ELF-1 (cell line): ENCODE measurements at regions not wholly inside any gene's neighbourhood (a gene's known extent, or its start where the extent isn't known, plus 50 kb on each side); places are given as distances from the start of the nearest gene placed in this dataset.
A peak's percentile ranks its signal among the peaks of the same experiment; 100 is the strongest.

ENCODE experiments used
- DNase-seq: peaks from one replicate; pipeline ENCODE4 v3.0.0-alpha.2; 2016; ENCODE audit warnings: low read depth, low spot score

DNA sequence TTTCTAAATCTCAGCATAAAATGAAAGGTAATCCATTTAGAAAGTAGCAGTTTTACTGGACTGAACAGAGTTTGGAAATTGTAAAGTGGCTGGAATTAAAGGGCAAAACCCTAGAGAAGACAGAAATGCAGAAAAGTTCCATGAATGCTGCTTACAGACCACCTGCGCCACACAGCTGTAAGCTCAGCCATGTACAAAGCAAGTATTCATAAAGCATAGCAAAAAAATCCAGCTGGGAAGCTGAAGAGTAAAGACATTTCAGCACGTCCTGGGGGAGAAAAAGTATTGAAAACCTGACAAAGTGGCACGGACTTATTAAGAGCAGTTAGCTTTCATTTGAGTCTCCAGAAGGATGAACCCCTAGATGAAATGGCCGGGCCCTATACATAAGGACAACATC is 220.1 kb upstream of the CNTN5 start:
- no peak for DNase-seq

DNA sequence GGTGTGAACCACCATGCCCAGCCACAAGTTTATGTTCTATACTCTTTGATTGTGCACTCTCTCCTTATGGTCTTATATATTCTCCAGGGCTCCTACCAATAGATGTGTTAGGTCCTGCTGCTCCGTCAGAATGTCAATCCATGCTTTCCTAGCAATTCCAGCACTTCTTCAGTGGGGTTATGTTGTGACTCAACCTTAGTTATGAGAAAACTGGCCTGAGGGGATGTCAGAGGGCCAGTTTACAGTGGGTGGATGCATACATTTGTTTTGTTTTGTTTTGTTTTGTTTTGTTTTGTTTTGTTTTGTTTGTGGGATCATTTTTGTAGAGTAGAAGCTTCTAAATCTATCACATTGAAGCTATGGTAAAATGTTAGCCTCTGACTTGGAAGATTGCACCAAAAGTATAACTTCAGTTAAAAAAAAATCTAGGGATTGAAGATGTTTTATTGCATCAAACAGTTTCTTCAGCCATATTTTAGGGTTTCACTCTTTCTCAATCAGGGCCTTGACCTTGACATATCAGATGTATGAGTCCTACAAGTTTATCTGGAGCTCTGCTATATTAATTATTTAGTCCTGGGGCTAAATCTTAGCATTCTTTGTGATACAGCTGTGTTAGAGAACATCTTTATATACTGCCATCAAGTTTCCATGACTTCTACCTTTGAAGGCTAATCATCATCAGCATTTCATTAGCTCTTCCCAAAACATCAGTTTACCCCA is 191.6 kb upstream of the CNTN5 start:
- DNase-seq, result no peak

DNA sequence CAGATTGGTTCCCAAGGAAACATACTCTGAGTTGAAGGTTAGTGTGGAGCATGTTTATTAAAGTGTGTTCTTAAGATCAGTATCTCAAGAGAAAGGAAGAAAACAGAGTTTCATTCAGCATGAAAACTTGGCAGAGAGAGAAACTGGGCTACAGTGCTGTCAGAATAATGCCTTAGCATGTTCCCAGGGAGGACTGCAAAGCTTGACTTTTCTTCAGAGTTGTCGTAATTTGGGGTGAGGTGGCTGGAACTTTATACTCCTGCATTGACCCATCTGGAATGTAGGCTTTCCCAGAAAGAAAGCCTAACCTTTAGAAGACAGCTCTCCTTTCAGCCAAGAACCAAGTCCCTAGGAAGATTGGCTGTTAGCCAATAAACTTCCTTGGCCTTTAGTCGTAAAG is 190.8 kb upstream of the CNTN5 start:
- DNase-seq, result no peak

DNA sequence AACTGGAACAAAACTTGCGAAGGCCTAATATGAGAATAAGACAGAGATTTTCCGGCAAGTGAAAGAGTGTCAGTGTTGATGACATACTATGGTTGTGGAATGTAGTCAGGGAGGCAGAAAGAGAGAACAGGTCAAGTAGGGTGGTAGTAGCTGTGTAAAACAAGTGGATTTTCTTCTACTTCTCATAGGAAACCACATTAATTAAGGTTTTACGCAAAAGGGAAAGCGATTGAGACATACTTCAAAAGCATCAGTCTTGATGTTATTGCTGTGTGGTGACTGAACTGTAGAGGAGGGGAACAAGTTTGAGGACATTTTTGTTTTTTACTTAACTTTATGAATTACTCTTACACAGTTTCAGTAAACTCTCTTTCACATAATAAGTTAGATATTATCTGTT is 186.0 kb upstream of the CNTN5 start:
- no peak for DNase-seq

DNA sequence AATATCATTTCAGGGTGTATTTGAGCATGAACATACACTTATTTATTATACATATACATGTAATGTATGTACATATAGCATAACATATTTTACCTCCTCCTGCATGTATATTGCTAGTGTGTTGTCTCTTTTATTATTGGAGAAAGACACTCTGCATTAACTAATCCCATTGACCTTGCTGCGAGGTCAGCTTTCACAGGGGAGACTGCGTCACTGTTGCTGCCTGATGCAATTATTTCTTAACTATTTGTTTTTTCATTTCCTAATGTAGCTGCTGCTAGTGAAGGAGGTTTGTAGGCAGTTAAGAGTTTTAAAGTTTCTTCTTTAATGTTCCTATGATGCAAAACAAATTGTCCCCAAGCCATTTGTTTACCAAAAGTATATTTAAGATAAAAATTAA is 185.4 kb upstream of the CNTN5 start:
- no peak for DNase-seq

DNA sequence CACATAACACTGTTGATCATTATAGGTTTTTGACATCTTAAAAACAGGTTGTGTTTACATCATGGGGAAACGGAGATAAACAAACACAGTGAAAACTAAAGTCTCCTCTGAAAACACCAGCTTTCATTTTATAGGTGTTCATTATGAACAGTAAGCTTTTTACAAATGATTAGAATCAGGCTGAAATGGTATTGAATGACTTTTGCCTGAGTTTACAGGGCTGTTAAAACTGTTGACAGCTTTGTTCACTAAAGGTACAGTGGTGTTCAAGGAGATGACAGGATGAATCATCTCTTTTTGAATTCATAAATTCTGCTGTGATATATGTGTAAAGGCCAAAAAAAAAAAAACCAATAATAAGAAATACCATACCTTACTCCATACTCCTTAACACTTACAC is 184.6 kb upstream of the CNTN5 start:
- DNase-seq, result no peak

DNA sequence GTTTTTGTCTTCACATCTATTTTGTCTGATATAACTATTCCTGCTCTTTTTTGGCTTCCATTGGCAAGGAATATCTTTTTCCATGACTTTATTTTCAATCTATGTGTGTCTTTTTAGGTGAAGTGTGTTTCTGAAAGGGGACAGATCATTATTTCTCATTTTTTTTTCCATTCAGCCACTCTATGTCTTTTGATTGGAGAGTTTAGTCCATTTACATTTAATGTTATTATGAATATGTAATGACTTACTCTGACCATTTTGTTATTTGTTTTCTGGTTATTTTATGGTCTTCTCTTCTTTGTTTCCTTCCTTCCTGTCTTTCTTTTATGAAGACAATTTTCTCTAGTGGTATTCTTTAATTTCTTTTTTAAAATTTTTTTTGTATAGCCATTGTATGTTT is 178.6 kb upstream of the CNTN5 start:
- no peak for DNase-seq

DNA sequence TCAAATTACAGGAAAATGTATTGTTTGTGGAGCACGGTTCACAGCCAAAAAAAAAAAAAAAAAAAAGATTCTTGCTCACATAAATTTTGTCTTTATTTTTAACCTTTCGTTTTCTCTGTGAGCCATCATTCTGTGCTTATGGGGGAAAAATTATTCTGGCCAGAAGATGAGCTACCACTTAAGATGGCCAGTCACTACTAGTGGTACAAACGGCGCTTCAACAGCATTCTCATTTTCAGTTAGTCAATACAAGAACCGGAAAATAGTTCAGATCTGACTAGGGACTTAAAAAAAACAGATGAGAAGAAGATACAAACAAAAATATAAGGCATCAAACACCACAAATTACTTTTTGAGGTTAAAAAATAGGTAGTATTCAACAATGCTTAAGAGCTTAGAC is 158.6 kb upstream of the CNTN5 start:
- DNase-seq, result no peak

DNA sequence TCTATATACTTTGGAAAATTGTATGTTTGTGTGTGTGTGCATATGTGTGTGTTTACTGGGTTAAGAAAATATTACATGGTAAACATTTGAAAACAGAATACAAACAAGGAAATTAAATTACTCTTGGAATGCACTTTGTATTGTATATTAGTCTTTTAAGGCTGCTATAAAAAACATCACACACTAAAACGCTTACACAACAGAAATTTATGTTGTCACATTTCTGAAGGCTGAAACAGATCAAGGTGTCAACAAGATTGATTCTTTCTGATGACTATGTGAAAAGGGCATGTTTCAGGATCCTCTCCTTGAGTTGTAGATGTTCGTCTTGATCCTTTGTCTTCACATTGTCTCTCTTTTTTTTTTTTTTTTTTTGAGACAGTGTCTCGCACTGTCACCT is 149.1 kb upstream of the CNTN5 start:
- no peak for DNase-seq

DNA sequence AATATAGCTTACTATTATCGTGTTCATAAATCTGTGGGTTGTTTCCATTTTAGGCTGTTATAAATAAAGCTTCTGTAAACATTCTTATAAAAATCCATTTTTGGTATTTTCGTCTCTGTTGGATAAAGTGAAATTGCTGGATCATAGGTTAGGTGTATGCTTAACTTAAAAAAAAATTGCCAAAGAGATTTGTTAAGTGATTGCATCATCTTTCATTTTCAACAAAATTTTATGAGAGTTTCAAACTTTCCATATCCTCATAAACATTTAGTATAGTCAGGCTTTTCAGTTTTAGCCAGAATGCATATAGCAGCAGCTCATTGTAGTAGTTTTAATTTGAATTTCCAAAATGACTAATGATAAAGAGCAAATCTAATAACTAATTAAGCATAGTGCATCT is 146.7 kb upstream of the CNTN5 start:
- DNase-seq, result no peak

DNA sequence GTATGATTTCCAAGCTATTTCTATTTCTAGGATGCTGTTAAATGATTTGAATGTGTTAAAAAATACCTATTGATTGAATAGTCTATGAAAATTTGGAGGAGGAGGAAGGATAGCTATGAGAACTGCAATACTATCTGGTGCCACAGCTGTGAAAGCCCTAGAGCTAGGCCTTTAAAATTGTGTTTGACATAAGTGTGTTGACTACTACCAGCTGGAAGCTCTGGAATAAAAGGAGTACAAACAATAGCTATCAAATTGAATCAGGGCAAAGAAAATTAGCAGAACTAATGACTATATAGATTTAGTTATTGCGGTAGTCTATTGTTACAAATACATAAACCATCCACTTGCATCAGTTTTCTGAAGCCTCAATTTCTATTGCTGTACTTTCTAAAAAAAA is 124.8 kb upstream of the CNTN5 start:
- DNase-seq, result no peak

DNA sequence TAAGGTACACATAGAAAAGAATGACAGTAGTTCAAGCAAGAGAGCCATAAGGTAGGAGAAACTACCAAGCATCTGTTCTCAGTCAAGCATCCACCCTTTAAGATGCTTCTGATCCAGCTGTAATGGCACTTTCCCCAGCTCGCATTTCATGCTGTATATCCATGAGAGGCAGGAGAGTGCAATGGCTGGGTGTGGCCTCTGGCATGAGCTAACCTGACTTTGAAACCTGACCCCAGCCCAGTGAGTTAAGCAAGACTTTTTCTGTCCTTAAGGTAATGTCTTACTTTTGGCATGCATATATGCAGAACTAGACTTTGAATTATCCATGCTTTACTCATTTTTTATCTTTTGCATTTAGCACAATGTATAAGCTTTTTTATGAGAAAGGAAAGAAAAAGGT is 79.8 kb upstream of the CNTN5 start:
- DNase-seq, result peak; percentile 2

DNA sequence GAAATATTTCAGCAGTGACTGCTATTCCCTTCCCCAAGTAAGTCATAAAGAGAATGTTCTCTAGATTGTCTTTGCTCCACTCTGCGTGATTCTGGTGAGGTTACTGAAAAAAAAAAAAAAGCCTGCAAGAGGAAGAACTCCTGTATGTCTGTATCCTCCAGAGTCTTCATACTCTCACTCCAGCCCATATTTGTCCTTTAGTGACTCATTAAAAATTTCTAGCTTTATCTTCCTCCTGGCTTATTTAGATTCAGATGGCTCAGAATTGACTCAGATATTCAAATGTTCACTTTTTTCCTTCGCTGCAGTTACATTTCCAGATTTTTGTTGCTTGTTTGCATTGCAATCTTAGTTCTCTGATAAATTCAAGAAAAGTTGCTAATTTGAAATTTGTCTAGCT is 76.3 kb upstream of the CNTN5 start:
- no peak for DNase-seq

DNA sequence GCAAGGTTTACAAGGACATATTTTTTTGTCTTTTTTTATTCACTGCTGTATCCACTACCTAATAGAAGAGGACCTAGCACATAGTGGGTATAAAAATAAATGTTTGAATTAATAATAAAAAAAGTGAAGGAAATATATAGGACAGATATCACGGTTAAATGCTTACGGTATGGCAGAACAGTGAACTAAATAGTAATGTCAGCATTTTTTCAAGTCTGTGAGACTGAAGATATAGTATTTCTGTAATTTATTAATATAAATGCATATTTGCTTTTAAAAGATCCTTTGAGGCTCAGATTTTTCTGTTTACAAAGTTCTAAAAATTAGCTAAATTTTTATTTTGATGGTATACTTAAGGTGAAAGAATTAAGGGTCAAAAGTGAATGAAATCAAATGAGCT is 68.6 kb upstream of the CNTN5 start:
- no peak for DNase-seq

DNA sequence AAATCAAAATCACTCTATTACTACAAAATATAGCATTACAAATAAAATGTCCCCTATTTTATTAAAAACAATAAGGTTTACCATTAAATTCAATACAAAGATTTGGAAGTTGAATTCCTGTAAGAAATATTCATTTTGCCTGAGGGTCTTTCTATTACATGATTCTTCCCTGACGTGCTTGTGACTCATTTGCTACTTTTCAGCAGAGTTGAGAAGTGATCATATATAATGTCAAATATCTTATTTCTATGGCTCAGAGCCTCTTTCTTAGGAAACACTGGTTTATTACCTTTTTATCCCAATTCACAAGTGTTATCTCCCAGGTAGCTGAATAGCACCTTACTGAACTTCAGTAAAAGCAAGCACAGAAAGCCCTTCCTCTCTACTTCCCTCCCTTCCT is 65.2 kb upstream of the CNTN5 start:
- no peak for DNase-seq

DNA sequence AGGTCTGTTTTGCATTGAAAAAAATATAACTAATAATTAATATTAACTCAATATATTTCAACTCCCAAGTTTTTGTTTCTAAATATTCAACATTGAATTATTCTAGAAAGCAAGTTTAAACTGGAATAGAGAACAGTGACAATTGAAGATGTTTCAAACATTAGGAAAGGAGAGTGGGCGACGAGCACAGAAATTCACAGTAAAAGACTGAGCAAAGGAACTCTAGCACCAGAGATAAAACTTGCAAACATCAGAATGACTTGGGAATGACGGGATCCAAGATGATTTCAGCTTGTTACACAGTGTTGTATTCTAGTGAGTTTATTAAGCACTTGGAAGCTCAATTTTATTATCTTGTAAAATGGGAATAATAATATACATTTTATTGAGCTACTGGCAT is 56.6 kb upstream of the CNTN5 start:
- DNase-seq, result no peak

DNA sequence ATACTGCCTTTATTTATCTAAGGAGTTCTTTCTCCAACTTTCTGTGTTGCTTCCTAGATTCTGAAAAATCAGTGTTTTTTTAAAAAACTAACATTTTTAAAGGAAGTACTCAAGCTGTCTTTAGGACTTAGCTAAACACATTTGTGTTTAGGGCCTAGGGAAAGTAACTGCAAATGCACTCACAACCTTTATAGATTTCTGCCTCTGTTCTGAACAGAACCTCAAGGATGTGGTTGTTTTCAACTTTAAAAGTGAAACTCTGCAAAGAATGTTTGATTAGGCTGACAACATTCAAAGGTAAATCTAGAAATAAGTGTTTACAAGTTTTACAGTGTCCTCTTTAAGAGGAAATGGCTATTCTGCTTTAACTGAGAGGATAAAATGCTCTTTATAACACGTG is 55.4 kb upstream of the CNTN5 start:
- DNase-seq, result no peak

DNA sequence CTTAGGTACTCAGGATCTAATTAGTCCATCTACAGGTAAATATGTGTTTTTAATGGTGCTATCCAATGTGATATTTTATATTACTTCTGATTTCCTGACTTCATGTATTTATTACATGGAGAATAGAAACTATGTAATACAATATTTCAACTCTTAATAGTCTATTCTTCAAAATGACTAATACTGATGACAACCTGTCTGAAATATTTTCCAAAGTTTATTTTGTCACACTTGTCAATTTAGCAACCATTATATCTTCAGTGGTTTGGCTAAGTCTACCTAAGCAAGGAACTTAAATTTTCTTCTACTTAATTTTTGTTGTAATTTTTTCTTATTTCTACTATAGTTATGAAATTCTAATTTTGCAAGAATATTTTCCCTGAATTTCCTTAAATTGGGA is 55.0 kb upstream of the CNTN5 start:
- DNase-seq, result no peak

DNA sequence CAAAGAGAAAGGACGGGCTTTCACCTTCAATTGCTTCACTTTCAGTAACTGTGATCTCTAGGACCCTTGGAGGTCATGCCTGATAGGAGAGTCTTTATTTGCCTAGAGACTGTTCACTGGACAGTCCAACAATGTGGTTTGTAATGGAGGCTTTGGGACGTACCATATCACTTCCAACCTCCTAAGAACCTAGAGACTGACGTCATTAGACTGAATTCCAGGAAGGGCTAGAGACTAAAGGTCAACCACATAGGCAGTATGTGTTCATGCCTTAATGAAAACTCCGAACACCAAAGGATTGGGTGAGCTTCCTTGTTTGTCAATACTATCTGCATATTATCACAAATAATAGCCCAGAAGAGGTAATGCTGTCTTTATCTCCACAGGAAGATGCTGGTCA is 53.7 kb upstream of the CNTN5 start:
- no peak for DNase-seq
